ENCODE measurements at regions not wholly inside any gene's neighbourhood (a gene's known extent, or its start where the extent isn't known, plus 50 kb on each side); places are given as distances from the start of the nearest gene placed in this dataset.

DNA sequence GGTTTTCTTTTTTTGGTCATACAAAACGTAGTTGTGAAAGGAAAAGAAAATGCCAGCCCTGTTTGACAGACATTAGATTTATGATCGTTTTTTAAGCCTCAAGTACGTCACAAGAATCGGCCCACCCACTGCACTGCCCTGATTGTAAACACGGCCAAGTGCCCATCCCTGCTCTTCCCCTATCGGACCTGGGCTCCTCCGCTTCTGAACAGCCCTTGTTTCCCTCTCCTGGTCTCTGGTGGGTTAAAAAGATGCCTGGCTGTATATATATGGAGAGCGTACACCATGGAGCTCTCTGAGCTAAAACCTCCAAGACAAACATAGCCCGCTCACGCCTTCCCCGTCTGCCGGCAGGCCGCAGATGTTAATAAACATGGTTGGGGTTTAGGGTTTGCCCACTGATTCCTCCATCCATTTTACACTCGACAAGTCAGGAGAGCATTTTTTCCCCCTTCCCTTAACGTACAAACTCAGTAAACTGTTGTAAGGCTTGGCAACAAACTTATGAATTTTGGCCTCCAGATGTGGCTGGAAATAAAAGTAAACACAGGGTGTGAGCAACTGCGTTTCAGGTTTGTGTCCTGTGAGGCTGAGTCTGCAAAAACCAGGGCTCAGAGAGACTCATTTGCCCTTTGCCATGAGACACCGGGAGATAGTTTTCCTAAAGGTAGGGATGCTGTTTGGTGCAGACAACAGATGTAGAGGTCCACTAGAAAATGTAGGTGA, 325.9 kb downstream of the SOX9 start:
- intact Hi-C loops (cut with DNase I): no loop called here
- DNase-seq (ENCODE audit: low spot score): no peak

- DNase-seq (ENCODE audit: low spot score): no peak
- intact Hi-C loops (cut with DNase I): no loop called here
These were observed 326.4 kb downstream of the SOX9 start for GRCh38 chr17:72447251-72447640.

DNA sequence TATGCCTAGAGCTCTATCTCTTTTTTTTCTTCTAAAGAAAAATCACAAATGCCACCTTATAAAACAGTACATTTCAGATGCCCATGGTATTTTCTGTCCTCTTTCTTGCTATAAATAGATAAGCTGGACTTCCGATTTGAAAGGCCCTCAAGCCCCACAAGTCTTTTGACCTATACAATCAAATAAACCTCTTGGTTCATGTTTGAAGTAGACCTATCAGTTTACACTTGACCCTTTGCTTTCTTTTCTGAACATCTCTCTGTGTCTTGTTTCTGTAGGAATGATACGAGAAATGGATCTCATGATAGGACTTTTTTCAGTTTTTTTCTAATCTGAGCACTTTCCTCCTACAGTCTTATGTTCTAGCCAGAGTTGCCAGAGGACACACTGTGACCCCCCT, 327.2 kb downstream of the SOX9 start:
- DNase-seq (ENCODE audit: low spot score): no peak
- intact Hi-C loops (cut with DNase I): no loop called here

DNA sequence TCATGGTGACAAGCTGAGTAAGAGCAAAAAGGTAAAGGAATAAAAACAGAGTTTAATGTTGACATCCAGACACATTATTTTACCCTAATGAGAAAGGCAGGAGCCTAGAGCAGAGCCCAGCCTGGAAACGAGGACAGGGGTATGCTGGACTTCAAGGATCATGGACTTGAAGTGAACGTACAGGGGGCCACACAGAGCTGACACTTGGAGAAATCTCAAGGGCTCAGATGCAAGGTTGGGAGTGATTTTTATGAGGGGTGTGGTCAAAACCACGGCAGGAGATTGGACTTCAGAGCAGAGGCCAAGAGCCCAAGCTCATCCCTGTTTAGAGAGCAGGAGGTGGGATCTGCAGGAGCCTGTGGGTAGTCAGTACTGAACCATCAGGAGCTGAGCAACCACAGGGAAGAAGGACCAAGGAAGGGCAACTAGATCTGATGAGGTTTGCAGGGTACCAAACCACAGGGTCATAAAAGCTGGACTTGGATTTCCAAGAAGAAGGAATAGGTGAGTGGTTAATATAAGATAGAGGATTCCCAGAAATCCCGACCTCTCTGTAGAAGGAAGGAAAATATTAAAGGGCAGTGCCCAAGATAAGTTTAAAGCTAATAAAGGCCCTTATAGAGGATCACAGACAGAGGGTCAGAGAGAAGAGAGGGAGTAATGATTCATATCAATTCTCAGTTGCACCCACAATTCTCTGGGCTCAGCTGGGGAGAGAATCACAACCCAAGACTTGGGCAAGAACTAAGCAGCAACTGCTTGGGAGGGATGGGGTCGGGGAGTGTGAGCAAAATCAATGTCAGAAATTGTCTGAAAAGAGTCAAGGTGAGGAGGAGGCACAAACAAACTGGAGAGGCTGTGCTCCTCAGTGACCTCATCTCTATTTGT, 331.7 kb downstream of the SOX9 start:
- DNase-seq (ENCODE audit: low spot score): peak; percentile 15
- intact Hi-C loops (cut with DNase I): no loop called here

DNA sequence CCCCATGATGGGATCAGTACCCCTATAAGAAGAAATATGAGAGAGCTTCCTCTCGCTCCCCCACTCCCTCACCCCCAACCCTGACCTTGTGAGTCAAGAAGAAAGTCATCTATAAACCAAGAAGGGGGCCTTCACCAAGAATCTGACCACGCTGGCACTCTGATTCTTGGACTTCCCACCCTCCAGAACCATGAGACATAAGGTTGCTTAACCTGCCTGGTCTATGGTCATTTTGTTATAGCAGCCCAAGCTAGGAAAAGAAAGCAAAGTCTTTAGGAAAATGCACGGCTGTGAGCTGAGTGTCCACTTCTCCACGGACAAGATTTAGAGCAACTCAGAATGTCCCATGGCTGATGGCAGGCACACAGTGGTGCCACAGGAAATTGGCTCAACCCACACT, 333.5 kb downstream of the SOX9 start:
- DNase-seq (ENCODE audit: low spot score): peak; percentile 7
- intact Hi-C loops (cut with DNase I): no loop called here

- DNase-seq (ENCODE audit: low spot score): peak; percentile 51
- intact Hi-C loops (cut with DNase I): no loop called here
These were observed 334.7 kb downstream of the SOX9 start for GRCh38 chr17:72455562-72455961.

- intact Hi-C loops (cut with DNase I): no loop called here
- peak; percentile 7 for DNase-seq (ENCODE audit: low spot score)
These were observed 335.3 kb downstream of the SOX9 start for GRCh38 chr17:72456075-72456474.

GRCh38 chr17:72457712-72458111, 336.9 kb downstream of the SOX9 start:
- intact Hi-C loops (cut with DNase I): no loop called here
- DNase-seq (ENCODE audit: low spot score): peak; percentile 59

DNA sequence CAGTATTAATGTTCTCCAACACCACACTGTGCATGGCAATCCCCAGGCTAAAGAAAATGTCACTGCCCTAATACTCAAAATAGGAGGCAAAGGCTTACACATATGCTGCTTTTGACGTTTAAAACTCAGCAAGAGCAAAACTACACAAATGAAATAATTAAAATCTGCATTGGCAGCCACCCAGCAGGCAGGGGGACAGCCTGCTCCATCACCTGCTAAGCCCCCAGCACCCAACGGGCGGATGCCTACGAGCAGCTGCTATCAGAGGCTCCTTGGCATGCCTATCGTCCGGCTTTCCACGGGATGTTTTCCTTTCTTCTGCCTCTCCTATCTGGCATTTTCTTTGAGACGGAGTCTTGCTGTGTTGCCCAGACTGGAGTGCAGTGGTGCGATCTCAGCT, 337.5 kb downstream of the SOX9 start:
- peak; percentile 43 for DNase-seq (ENCODE audit: low spot score)
- intact Hi-C loops (cut with DNase I): no loop called here

DNA sequence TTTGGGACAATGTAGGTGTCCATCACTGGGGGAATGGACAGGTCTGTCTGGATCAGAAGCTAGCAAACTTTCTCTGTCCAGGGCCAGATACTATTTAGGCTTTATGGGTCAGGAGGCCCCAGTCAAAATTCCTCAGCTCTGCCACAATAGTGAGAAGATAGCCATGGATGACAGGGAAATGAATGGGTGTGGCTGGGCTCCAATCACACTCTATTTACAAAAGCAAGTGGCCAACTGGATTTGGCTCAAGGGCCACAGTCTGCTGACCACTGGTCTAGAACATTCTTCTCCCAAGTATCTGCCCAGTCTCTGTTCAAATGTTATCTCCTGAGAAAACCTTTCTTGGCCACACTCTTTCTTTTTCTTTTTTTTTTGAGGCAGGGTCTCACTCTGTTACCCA, 339.9 kb downstream of the SOX9 start:
- intact Hi-C loops (cut with DNase I): loop anchor here in 1 of 2 donors (10.0 kb wide), 1 partner anchor 56 kb away; no protein-coding TSS in a partner anchor
- DNase-seq (ENCODE audit: low spot score): peak; percentile 26

DNA sequence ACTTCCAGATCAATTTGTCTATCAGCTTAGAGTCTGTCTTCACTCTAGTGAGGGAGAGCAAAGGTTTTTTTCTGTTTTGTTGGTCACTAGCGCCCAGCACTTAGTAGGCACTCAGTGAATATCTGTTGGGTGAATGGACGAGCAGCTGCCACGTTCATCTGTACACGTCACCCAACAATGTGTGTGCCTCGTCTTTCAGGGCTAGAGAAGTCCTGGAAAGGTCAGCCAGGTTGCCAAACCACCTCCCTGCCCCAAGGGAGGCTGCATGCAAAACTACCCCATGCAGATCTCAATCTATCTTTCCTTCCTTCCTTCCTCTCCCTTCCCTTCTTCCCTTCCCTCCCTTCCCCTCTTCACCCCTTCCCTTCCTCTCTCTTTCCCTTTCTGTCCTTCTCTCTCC, 340.9 kb downstream of the SOX9 start:
- intact Hi-C loops (cut with DNase I): loop anchor here in 1 of 2 donors (10.0 kb wide), 1 partner anchor 57 kb away; no protein-coding TSS in a partner anchor
- DNase-seq (ENCODE audit: low spot score): peak; percentile 12

GRCh38 chr17:72462407-72462806, 341.6 kb downstream of the SOX9 start:
- intact Hi-C loops (cut with DNase I): loop anchor here in 1 of 2 donors (10.0 kb wide), 1 partner anchor 58 kb away; no protein-coding TSS in a partner anchor

DNA sequence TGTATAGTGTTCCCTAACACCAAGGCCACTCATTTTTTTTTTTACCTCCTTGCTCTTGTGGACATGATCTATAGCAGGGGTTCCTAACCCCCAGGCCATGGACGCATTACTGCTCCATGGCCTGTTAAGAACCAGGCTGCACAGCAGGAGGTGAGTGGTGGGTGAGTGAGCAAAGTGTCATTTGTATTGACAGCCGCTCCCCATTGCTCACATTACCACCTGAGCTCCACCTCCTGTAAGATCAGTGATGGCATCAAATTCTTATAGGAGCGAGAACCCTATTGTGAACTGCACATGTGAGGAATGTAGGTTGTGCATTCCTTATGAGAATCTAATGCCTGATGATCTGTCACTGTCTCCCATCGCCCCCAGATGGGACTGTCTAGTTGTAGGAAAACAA, 342.0 kb downstream of the SOX9 start:
- intact Hi-C loops (cut with DNase I): loop anchor here in 1 of 2 donors (10.0 kb wide), 1 partner anchor 58 kb away; no protein-coding TSS in a partner anchor
- peak; percentile 38 for DNase-seq (ENCODE audit: low spot score)

More at GRCh38 chr17:72462407-72462806, 341.6 kb downstream of the SOX9 start:
- no peak for DNase-seq (ENCODE audit: low spot score)

DNA sequence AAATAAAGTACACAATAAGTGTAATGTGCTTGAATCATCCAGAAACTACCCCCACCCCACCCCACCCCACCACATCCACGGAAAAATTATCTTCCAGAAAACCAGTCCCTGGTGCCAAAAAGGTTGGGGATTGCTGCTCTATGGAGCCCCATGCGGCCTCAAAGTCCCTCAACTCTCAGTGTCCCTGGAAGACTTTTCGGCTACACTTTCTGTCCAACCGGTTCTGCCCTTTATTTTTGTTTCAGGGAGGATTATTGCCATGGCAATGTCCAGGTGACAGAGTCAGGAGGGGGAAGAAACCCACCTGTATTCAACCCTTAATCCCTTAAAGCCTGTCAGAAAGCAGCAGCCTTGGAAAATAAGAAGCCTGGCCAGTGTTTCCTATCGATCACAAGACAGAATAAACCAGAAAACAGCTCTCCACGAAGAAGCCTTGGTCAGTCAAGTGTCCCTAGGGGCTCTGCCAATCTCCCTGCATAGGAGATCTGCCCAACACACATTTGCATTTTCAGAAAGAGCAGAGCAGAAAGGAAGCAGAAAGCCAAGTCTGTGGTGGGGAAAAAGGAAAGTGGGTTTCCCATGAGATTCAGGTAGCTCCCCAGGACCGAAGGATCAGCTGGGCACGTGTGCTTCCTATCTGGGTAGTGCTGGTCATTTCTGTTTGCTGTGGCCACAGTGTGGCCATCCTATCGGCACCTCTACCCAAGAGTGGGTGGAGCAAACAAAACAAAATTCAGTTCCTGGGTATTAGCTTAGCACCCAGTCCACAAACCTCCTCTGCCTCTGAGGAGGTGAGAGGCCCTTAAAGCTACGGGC, 342.7 kb downstream of the SOX9 start:
- intact Hi-C loops (cut with DNase I): loop anchor here in 1 of 2 donors (10.0 kb wide), 1 partner anchor 59 kb away; no protein-coding TSS in a partner anchor
- peak; percentile 7 for DNase-seq (ENCODE audit: low spot score)

- DNase-seq (ENCODE audit: low spot score): peak; percentile 23
- intact Hi-C loops (cut with DNase I): loop anchor here in 1 of 2 donors (10.0 kb wide), 1 partner anchor 59 kb away; no protein-coding TSS in a partner anchor
These were observed 343.4 kb downstream of the SOX9 start for GRCh38 chr17:72464221-72464620.

DNA sequence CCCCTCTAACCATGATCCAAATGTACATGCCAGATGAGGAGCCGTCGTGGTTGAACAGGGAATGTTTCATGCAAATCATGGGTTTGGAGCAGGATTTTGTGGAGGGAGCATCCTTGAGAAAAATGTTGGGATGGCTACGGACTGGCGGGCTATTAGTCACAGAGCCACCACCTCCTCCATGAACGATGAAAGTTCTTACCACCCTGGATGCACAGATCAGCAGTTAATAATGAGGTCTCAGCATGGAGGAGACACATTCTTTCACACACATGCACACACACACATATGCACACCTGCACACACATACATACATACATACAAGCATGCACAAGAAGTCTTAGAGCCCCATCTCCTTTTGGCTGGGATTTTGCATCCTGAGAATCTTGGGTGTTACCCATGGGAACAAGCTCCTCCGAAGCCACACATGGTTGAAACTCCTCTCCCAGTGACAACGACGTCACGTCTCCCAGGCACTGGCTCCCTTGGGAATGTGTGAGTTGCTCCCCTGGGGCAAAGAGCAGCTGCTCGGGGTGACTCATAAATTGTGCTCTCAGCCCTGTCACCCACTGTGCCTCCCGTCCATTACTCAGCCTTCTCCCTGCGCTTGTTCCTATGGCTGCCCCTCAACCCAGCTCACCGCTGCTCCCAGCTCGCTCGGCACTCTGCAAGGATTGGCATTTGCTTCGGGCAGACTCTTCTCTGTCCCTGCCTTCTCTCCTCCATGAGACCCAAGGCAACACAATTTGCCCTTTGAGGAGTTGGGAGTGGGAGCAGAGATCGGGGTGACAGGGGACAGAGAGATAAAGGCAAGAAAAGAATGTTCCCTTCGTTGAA, 344.6 kb downstream of the SOX9 start:
- no peak for DNase-seq (ENCODE audit: low spot score)
- intact Hi-C loops (cut with DNase I): loop anchor here in 1 of 2 donors (10.0 kb wide), 1 partner anchor 61 kb away; no protein-coding TSS in a partner anchor

DNA sequence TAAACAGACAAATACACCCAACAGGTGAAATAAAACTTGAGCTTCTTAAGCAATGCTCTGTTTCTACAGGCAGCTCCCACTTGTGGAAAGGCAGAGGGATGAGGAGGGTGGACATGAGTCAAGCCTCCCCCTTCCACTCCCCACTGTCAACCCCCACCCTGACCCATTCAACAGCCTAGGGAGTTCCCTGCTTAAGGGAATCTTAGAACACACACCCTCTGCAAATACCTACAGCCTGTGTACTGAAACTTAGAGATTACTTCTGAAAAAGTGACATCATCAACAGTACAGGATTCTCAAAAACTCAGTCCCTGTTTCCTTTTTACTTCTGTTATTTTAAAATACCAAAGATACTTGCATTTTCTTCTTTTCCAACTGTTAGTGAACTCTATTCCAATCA, 345.4 kb downstream of the SOX9 start:
- intact Hi-C loops (cut with DNase I): loop anchor here in 1 of 2 donors (10.0 kb wide), 1 partner anchor 61 kb away; no protein-coding TSS in a partner anchor
- DNase-seq (ENCODE audit: low spot score): no peak

DNA sequence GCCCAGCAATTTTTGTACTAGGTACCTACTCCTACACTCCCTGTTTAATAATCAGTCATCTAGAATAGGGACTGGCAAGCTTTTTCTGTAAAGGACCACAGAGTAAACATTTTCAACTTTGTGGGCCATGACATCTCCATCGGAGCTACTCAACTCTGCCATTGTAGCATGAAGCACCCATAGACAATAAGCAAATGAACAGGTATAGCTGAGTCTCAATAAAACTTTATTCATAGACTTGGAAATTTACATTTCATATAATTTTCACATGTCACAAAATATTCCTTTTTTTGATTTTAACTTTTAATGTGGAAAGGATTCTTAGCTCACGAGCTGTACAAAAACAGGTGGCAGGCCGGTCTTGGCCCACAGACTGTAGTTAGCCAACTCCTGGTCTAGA, 345.8 kb downstream of the SOX9 start:
- DNase-seq (ENCODE audit: low spot score): peak; percentile 10
- intact Hi-C loops (cut with DNase I): loop anchor here in 1 of 2 donors (10.0 kb wide), 1 partner anchor 62 kb away; no protein-coding TSS in a partner anchor

Measured in posterior vena cava (tissue), 2 donors.